ENCODE measurements at regions not wholly inside any gene's neighbourhood (a gene's known extent, or its start where the extent isn't known, plus 50 kb on each side); places are given as distances from the start of the nearest gene placed in this dataset.
"Not testable (repeated sequence)": the region's sequence is repeated elsewhere in the genome, so short reads cannot be mapped to it uniquely, and the experiment has no call there.

GRCh38 chr2:122032264-122032645 is 276.8 kb downstream of the TSN start:
- Histone ChIP-seq H3K27me3 (ENCODE audit: control insufficient read depth in 2 of 2, insufficient read depth in 2 of 2, low read length in 2 of 2) (no peaks in the 10 kb centered on the region), H3K4me3 (ENCODE audit: low read length in 2 of 2) (no peak overlapping the region), H3K36me3 (ENCODE audit: control insufficient read depth in 2 of 2, insufficient read depth in 2 of 2, low read length in 2 of 2) (no peaks in the 10 kb centered on the region), H3K9me3 (ENCODE audit: control insufficient read depth in 2 of 2, low read length in 2 of 2) (no peaks in the 10 kb centered on the region), H3K27ac (ENCODE audit: low read depth in 2 of 2, low read length in 2 of 2) (no peak overlapping the region), H3K4me1 (ENCODE audit: control insufficient read depth in 2 of 2, insufficient read depth in 2 of 2, low read length in 2 of 2) (no peaks in the 10 kb centered on the region), H3K9ac (ENCODE audit: low read depth in 1 of 2, low read length in 2 of 2) (no peak overlapping the region)

GRCh38 chr2:122033778-122034177 is 278.3 kb downstream of the TSN start:
- no peak overlapping the region for H3K9ac ChIP-seq (ENCODE audit: low read depth in 1 of 2, low read length in 2 of 2)
- no peaks in the 10 kb centered on the region for H3K27me3 ChIP-seq (ENCODE audit: control insufficient read depth in 2 of 2, insufficient read depth in 2 of 2, low read length in 2 of 2)
- no peak overlapping the region for H3K4me3 ChIP-seq (ENCODE audit: low read length in 2 of 2)
- no peaks in the 10 kb centered on the region for H3K36me3 ChIP-seq (ENCODE audit: control insufficient read depth in 2 of 2, insufficient read depth in 2 of 2, low read length in 2 of 2)
- H3K9me3 ChIP-seq (ENCODE audit: control insufficient read depth in 2 of 2, low read length in 2 of 2): no peaks in the 10 kb centered on the region
- no peak overlapping the region for H3K27ac ChIP-seq (ENCODE audit: low read depth in 2 of 2, low read length in 2 of 2)
- H3K4me1 ChIP-seq (ENCODE audit: control insufficient read depth in 2 of 2, insufficient read depth in 2 of 2, low read length in 2 of 2): no peaks in the 10 kb centered on the region

DNA sequence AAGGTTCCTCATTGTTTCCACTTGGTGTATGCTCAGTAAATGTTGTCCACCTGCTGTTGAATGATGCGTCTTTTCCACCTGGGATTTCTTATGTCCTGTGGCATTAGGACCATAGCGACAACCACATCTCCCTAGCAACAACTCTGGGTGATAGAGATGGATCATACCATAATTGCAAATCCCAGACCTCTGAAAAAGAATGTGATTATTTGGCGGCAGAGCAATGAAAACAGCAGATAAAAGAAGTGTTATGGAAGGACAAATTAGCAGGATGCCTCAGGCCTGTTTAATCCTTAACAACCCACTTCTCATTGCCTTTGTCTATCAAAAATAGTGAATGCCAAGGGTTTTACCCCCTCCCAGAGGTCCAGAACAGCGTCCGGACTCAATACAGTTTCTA is 278.9 kb downstream of the TSN start:
- no peaks in the 10 kb centered on the region for H3K4me1 ChIP-seq (ENCODE audit: control insufficient read depth in 2 of 2, insufficient read depth in 2 of 2, low read length in 2 of 2)
- no peaks in the 10 kb centered on the region for H3K27me3 ChIP-seq (ENCODE audit: control insufficient read depth in 2 of 2, insufficient read depth in 2 of 2, low read length in 2 of 2)
- no peak overlapping the region for H3K9ac ChIP-seq (ENCODE audit: low read depth in 1 of 2, low read length in 2 of 2)
- H3K4me3 ChIP-seq (ENCODE audit: low read length in 2 of 2): no peak overlapping the region
- no peak overlapping the region for H3K27ac ChIP-seq (ENCODE audit: low read depth in 2 of 2, low read length in 2 of 2)
- H3K36me3 ChIP-seq (ENCODE audit: control insufficient read depth in 2 of 2, insufficient read depth in 2 of 2, low read length in 2 of 2): no peaks in the 10 kb centered on the region
- H3K9me3 ChIP-seq (ENCODE audit: control insufficient read depth in 2 of 2, low read length in 2 of 2): no peaks in the 10 kb centered on the region

DNA sequence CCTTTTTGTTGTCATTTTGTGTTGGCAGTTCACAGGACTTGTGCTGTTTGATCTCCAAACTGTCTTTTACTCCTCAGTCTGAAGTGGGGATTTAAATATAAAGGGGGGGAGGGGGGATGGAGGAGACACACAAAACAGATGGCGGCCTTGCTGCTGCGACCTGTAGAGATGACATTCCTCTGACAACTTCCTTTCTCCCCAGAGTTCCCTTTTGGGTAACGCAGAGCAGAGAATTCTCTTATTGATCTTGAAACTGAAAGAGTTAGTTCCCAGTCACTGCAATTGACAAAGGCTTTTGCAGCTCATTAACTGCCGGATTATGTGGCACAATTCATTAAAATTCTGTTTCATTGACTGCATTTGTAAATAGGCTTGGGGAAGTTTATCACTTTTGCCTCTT is 279.3 kb downstream of the TSN start:
- Histone ChIP-seq H3K36me3 (ENCODE audit: control insufficient read depth in 2 of 2, insufficient read depth in 2 of 2, low read length in 2 of 2) (no peaks in the 10 kb centered on the region), H3K27ac (ENCODE audit: low read depth in 2 of 2, low read length in 2 of 2) (no peak overlapping the region), H3K4me3 (ENCODE audit: low read length in 2 of 2) (no peak overlapping the region), H3K27me3 (ENCODE audit: control insufficient read depth in 2 of 2, insufficient read depth in 2 of 2, low read length in 2 of 2) (no peaks in the 10 kb centered on the region), H3K9me3 (ENCODE audit: control insufficient read depth in 2 of 2, low read length in 2 of 2) (no peaks in the 10 kb centered on the region), H3K4me1 (ENCODE audit: control insufficient read depth in 2 of 2, insufficient read depth in 2 of 2, low read length in 2 of 2) (no peaks in the 10 kb centered on the region), H3K9ac (ENCODE audit: low read depth in 1 of 2, low read length in 2 of 2) (no peak overlapping the region)

GRCh38 chr2:122038816-122039215 is 283.4 kb downstream of the TSN start:
- not testable (repeated sequence) for H3K4me3 ChIP-seq (ENCODE audit: low read length in 2 of 2); H3K36me3 ChIP-seq (ENCODE audit: control insufficient read depth in 2 of 2, insufficient read depth in 2 of 2, low read length in 2 of 2); H3K27ac ChIP-seq (ENCODE audit: low read depth in 2 of 2, low read length in 2 of 2); H3K9me3 ChIP-seq (ENCODE audit: control insufficient read depth in 2 of 2, low read length in 2 of 2); H3K9ac ChIP-seq (ENCODE audit: low read depth in 1 of 2, low read length in 2 of 2); H3K4me1 ChIP-seq (ENCODE audit: control insufficient read depth in 2 of 2, insufficient read depth in 2 of 2, low read length in 2 of 2); H3K27me3 ChIP-seq (ENCODE audit: control insufficient read depth in 2 of 2, insufficient read depth in 2 of 2, low read length in 2 of 2)

DNA sequence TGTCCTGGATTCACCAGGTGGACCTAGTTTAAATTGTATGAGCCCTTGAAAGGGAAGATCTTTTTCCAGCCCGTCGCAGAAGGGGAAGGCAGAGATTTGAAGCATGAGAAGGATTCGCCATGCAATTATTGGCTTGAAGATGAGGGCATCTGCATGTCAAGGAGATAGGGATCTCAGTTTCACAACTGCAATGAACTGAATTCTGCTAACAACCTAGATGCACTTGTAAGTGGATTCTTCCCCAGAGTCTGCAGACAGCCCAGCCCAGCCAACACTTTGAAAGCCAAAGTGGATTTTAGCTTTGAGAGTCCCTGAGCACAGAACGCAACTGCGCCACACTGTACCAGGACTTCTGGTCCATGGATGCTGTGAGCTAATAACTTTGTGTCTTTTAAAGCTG is 286.0 kb downstream of the TSN start:
- Histone ChIP-seq H3K9me3 (ENCODE audit: control insufficient read depth in 2 of 2, low read length in 2 of 2) (no peaks in the 10 kb centered on the region), H3K27ac (ENCODE audit: low read depth in 2 of 2, low read length in 2 of 2) (no peak overlapping the region), H3K36me3 (ENCODE audit: control insufficient read depth in 2 of 2, insufficient read depth in 2 of 2, low read length in 2 of 2) (no peaks in the 10 kb centered on the region), H3K4me1 (ENCODE audit: control insufficient read depth in 2 of 2, insufficient read depth in 2 of 2, low read length in 2 of 2) (no peaks in the 10 kb centered on the region), H3K4me3 (ENCODE audit: low read length in 2 of 2) (no peak overlapping the region), H3K9ac (ENCODE audit: low read depth in 1 of 2, low read length in 2 of 2) (no peak overlapping the region), H3K27me3 (ENCODE audit: control insufficient read depth in 2 of 2, insufficient read depth in 2 of 2, low read length in 2 of 2) (no peaks in the 10 kb centered on the region)

- not testable (repeated sequence) for H3K27me3 ChIP-seq (ENCODE audit: control insufficient read depth in 2 of 2, insufficient read depth in 2 of 2, low read length in 2 of 2); H3K27ac ChIP-seq (ENCODE audit: low read depth in 2 of 2, low read length in 2 of 2); H3K4me1 ChIP-seq (ENCODE audit: control insufficient read depth in 2 of 2, insufficient read depth in 2 of 2, low read length in 2 of 2); H3K9ac ChIP-seq (ENCODE audit: low read depth in 1 of 2, low read length in 2 of 2); H3K9me3 ChIP-seq (ENCODE audit: control insufficient read depth in 2 of 2, low read length in 2 of 2); H3K4me3 ChIP-seq (ENCODE audit: low read length in 2 of 2); H3K36me3 ChIP-seq (ENCODE audit: control insufficient read depth in 2 of 2, insufficient read depth in 2 of 2, low read length in 2 of 2)
These were observed 296.2 kb downstream of the TSN start for GRCh38 chr2:122051659-122052058.

- Histone ChIP-seq H3K27ac (ENCODE audit: low read depth in 2 of 2, low read length in 2 of 2) (no peak overlapping the region), H3K4me1 (ENCODE audit: control insufficient read depth in 2 of 2, insufficient read depth in 2 of 2, low read length in 2 of 2) (no peaks in the 10 kb centered on the region), H3K27me3 (ENCODE audit: control insufficient read depth in 2 of 2, insufficient read depth in 2 of 2, low read length in 2 of 2) (no peaks in the 10 kb centered on the region), H3K9ac (ENCODE audit: low read depth in 1 of 2, low read length in 2 of 2) (no peak overlapping the region), H3K36me3 (ENCODE audit: control insufficient read depth in 2 of 2, insufficient read depth in 2 of 2, low read length in 2 of 2) (no peaks in the 10 kb centered on the region), H3K9me3 (ENCODE audit: control insufficient read depth in 2 of 2, low read length in 2 of 2) (no peaks in the 10 kb centered on the region), H3K4me3 (ENCODE audit: low read length in 2 of 2) (no peak overlapping the region)
These were observed 300.1 kb downstream of the TSN start for GRCh38 chr2:122055521-122055931.

GRCh38 chr2:122056853-122057252 is 301.4 kb downstream of the TSN start:
- no peak overlapping the region for H3K27ac ChIP-seq (ENCODE audit: low read depth in 2 of 2, low read length in 2 of 2)
- no peaks in the 10 kb centered on the region for H3K4me1 ChIP-seq (ENCODE audit: control insufficient read depth in 2 of 2, insufficient read depth in 2 of 2, low read length in 2 of 2)
- H3K4me3 ChIP-seq (ENCODE audit: low read length in 2 of 2): no peak overlapping the region
- no peaks in the 10 kb centered on the region for H3K27me3 ChIP-seq (ENCODE audit: control insufficient read depth in 2 of 2, insufficient read depth in 2 of 2, low read length in 2 of 2)
- H3K36me3 ChIP-seq (ENCODE audit: control insufficient read depth in 2 of 2, insufficient read depth in 2 of 2, low read length in 2 of 2): no peaks in the 10 kb centered on the region
- H3K9me3 ChIP-seq (ENCODE audit: control insufficient read depth in 2 of 2, low read length in 2 of 2): no peaks in the 10 kb centered on the region
- H3K9ac ChIP-seq (ENCODE audit: low read depth in 1 of 2, low read length in 2 of 2): no peak overlapping the region

- Histone ChIP-seq H3K9me3 (ENCODE audit: control insufficient read depth in 2 of 2, low read length in 2 of 2) (no peaks in the 10 kb centered on the region), H3K4me3 (ENCODE audit: low read length in 2 of 2) (no peak overlapping the region), H3K9ac (ENCODE audit: low read depth in 1 of 2, low read length in 2 of 2) (no peak overlapping the region), H3K27ac (ENCODE audit: low read depth in 2 of 2, low read length in 2 of 2) (no peak overlapping the region), H3K36me3 (ENCODE audit: control insufficient read depth in 2 of 2, insufficient read depth in 2 of 2, low read length in 2 of 2) (no peaks in the 10 kb centered on the region), H3K4me1 (ENCODE audit: control insufficient read depth in 2 of 2, insufficient read depth in 2 of 2, low read length in 2 of 2) (no peaks in the 10 kb centered on the region), H3K27me3 (ENCODE audit: control insufficient read depth in 2 of 2, insufficient read depth in 2 of 2, low read length in 2 of 2) (no peaks in the 10 kb centered on the region)
These were observed 305.8 kb downstream of the TSN start for GRCh38 chr2:122061206-122061605.

GRCh38 chr2:122061831-122062230 is 306.4 kb downstream of the TSN start:
- no peaks in the 10 kb centered on the region for H3K4me1 ChIP-seq (ENCODE audit: control insufficient read depth in 2 of 2, insufficient read depth in 2 of 2, low read length in 2 of 2)
- no peak overlapping the region for H3K4me3 ChIP-seq (ENCODE audit: low read length in 2 of 2)
- H3K27ac ChIP-seq (ENCODE audit: low read depth in 2 of 2, low read length in 2 of 2): no peak overlapping the region
- no peaks in the 10 kb centered on the region for H3K27me3 ChIP-seq (ENCODE audit: control insufficient read depth in 2 of 2, insufficient read depth in 2 of 2, low read length in 2 of 2)
- H3K36me3 ChIP-seq (ENCODE audit: control insufficient read depth in 2 of 2, insufficient read depth in 2 of 2, low read length in 2 of 2): no peaks in the 10 kb centered on the region
- no peak overlapping the region for H3K9ac ChIP-seq (ENCODE audit: low read depth in 1 of 2, low read length in 2 of 2)
- H3K9me3 ChIP-seq (ENCODE audit: control insufficient read depth in 2 of 2, low read length in 2 of 2): no peaks in the 10 kb centered on the region
